HG03469 (cell line): ENCODE measurements at regions not wholly inside any gene's neighbourhood (a gene's known extent, or its start where the extent isn't known, plus 50 kb on each side); places are given as distances from the start of the nearest gene placed in this dataset.

Source experiments
- ATAC-seq: cut with Tn5 transposase; IDR thresholded peaks from one replicate; pipeline ENCODE4 v1.9.1; 2021; ENCODE audit warnings: mild to moderate bottlenecking, moderate library complexity, moderate number of reproducible peaks; ENCODE audit not compliant: unreplicated experiment

DNA sequence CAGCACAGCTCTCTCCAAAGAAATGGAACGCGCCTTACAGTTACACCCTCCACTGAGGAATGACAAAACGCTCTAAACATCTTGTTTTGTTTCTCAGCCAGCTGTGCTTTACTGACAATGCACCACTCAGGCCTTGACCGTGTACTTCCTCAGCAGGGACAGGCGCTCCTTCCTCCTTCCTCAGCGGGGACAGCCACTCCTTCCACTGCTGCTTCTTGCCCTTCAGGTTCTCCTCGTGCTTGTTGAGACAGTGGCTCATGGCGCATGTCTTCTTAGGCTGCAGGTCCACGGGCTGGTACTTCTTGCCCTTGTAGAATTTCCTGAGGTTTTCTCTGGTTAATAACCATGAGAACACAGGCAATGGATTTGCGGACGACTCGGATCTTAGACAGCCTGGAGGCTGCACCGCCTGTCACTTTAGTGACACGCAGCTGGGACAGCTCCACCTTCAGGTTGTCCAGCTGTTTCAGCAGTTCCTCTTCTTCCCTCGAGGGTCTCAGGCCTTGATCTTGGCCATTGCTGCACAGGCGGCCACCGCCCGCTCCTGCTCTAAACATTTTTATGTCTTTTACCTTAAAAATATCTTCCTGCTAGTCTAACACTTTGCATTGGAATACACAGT, 613.8 kb downstream of the BRD1 start:
- no peak for ATAC-seq

DNA sequence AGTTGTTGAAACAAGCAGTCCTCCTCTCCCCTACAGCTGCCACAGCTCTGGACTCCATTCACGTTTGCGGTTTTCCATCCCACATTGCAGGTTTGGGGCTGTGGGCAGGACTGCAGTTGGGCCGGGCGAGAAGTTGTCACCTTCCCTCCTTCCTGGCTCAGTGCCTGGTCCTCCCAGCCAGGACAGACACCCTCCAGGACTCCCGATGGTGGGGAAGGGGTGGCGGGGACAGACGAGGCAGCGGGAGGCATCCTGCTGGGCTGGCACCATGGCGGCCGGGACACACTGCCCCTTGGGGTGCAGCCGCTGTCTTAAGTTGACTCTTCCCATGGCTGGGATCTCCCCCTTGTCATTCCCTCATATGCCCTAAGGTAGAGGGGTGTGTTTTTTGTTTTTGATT, 615.2 kb downstream of the BRD1 start:
- ATAC-seq: no peak

GRCh38 chr22:49212002-49212401, 615.7 kb downstream of the BRD1 start:
- no peak for ATAC-seq

DNA sequence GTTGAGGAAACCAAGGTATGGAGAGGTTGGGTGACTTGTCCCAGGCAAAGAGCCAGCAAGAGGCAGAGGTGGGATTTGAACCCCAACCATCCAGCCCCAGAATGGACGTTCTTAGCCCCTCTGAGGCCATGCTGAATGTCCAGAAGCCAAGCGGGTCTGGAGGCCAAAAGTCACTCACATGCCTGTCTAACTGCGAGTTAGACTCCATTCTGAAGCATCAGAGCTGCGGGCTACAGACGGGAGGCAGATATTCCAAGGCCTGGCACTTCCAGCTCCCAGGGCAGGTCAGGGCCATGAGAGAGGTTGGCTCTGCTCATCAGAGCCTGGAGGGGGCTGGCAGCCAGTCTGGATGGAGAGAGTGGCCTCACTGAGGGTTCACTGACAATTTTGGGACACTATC, 616.5 kb downstream of the BRD1 start:
- no peak for ATAC-seq

DNA sequence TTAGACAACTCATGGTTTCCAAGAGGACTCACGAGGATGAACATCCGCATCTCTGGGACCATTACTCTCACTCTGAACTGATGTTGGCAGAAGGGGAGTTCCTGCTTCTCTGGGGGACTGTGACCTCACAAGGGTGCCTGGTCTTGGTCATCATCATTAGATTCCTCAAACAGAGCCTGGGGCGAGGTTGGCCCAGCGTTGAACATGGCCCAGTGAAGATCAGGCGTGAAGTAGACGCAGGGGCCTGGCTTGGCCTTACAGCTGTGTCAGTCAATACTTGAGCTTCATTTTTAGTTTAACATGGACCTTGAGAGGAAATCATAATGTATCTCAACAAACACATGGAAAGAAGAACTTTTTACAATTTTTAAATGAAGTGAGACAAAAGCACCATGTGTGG, 617.1 kb downstream of the BRD1 start:
- no peak for ATAC-seq

- ATAC-seq: no peak
Measured at GRCh38 chr22:49209452-49210195, 618.0 kb downstream of the BRD1 start.

DNA sequence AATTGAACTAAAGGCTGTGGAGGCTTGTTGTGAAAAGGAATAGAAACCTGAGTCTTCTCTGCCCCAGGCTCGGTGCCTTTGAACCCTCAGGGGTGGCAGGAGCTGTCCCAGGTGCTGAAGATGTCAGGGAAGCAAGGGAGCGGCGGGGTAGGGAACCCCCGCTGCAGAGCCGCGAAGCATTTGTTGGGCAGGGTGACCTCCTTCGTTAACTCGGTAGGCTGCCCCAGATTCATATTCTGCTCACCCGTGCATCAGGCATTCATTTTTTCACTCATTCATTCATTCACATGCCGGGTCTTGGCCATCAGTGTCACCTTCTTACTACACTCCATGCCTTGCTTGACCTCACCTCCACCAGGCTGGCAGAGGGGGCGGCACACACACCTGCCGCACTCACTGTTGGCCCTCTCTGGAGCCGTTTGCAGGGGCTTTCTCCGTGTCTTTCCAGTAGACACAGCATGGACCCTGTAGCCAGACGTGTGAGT, 618.9 kb downstream of the BRD1 start:
- no peak for ATAC-seq

- no peak for ATAC-seq
Measured at GRCh38 chr22:49208004-49208402, 619.7 kb downstream of the BRD1 start.

DNA sequence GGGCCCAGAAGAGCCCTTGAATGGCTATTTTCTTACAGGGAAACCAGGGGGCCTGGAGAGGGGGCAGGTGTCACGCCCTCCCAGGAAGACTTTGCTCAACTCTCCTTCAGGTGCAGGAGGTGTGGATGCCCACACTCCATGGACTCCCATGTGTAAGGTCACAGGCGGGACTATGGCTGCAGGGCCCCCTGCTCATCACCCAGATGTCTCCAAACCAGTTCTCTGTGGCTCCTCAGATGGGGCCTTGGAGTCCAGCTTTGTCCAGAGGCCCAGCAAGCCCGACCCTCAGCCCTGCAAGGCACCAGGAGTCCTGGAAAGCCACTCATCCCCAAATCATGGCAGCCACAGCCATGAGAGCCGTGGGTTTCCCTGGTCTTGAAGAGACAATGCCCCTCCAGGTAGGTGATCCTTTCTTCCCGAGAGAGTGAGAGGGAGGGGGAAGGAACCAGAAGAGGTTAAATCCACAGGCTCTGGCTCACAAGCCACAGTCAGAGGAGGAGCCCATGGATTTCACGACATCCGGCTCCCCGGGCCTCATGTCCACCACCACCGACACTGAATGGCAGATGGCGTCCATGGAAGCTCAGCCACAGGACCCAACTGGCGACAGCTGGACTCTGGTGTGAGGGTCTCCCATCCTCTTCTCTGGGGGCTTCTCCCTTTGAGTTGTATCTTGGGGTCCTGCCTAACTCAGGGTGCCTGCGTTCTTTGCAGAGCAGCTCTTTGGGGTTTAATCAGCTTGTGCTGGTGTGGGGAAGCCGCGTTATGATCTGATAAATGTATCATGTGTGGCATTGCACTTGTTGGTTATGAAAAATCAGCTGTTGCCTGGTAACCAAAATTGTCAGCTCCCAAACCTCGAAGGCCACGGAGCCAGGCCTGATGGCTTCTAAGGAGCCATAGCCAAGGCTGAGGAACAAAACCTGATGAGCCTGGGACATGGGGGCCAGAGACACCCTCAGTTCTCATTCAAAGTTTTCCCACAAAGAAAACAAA, 620.4 kb downstream of the BRD1 start:
- ATAC-seq: no peak

DNA sequence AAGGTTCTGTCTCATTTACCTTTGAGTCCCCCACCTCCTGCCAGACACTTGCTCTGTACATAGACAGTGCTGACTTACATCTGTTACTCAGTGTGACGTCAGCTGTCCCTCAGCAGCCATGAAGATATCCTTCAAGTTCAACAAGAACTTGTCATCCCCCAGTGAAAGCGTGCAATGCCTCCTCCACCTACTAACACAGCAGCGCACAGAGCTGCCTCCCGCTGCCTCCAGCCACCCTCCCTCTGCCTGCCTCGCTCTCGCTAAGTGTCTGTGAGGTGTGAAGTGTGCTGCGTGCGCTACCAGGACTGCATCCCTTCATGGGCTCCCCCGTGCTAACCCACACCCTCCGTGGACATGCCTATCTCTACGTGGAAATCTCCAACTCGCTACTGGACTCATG, 621.4 kb downstream of the BRD1 start:
- ATAC-seq: no peak

GRCh38 chr22:49205483-49205800, 622.2 kb downstream of the BRD1 start:
- ATAC-seq: no peak

DNA sequence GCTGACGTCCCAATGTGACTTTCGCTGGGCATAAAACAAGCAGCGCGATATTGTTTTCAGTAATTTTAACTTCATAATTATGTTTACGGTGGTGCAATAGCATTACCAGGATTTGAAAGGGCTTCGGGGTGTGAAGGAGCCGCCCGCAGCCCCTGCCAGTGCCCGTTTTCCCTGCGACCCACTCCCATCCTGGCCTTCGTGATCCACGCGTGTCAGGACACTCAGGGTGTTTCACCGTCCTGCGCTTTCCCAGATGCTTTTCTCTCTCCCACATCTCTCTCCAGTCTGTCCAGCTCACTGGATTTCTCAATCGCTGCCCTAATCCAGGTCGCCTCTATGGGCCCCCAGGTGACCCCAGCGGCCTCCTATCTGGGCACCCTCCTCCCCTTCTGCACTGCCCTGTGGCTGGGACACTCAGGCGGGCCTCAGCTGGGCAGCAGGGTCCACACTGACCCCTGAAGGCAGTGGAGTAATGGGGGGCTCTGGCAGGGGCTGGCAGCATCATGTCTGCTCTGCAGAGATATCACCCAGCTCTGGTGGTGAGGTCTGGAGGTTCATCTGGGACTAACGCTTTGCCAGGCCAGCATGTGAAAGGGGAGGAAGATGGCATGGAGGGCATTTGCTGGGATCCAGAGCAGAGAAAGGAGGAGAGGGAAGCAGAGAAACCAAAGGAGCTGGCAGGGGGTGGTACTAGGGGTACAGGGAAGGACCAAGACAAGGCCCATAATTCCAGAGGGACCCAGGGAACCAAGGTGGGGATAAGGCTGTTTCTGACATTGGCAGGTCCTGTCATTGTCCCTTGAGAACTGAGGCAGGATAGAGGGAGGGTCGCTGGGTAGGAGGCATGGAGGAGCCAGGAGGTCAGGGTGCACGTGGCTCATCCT, 622.8 kb downstream of the BRD1 start:
- no peak for ATAC-seq

GRCh38 chr22:49203859-49204598, 623.6 kb downstream of the BRD1 start:
- ATAC-seq: no peak

GRCh38 chr22:49203091-49203858, 624.4 kb downstream of the BRD1 start:
- no peak for ATAC-seq

- ATAC-seq: no peak
Measured at GRCh38 chr22:49202226-49202625, 625.4 kb downstream of the BRD1 start.

GRCh38 chr22:49201046-49201970, 626.4 kb downstream of the BRD1 start:
- no peak for ATAC-seq

- no peak for ATAC-seq
Measured at GRCh38 chr22:49199224-49199623, 628.4 kb downstream of the BRD1 start.

DNA sequence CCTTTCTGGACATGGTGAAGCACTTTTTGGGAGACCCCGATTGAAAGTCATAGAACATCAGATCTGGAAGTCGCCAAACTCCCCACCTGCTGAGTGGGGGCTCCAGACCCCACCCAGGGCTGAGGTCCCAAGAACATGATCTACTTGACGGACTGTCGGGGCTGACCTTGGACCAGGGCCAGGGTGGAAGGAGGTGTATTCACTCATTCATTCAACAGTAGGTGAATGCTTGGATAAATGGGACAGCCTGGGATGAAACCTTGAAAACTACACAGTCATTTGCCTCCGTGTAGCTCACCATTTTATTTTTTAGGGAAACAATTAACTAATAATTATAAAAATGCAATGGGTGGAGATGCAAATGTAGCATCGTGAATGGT, 629.0 kb downstream of the BRD1 start:
- no peak for ATAC-seq
